Naive B cell (primary cell): ENCODE measurements at regions not wholly inside any gene's neighbourhood (a gene's known extent, or its start where the extent isn't known, plus 50 kb on each side); places are given as distances from the start of the nearest gene placed in this dataset.

Experiments used
- ATAC-seq, 2 donors: fragments of 150-1000 bp; cut with Tn5 transposase; 2 replicates each; pipeline ENCODE4 v1.10.0; 2021; ENCODE audit warnings: low read depth in 2 of 2, mild to moderate bottlenecking in 2 of 2, moderate library complexity in 2 of 2
- DNase-seq: peaks from one replicate; pipeline ENCODE4 v3.0.0; 2022
- H3K27ac Mint-ChIP-seq, 6 donors: one replicate each; pipeline ENCODE4 v1.8.0; 2020 to 2022; ENCODE audit warnings: mild to moderate bottlenecking in 6 of 6, mixed read lengths in 6 of 6, moderate library complexity in 5 of 6, inconsistent platforms in 2 of 6
- H3K27me3 Mint-ChIP-seq, 3 donors: one replicate each; pipeline ENCODE4 v1.8.0; 2021 to 2022; ENCODE audit warnings: mixed read lengths in 3 of 3, mild to moderate bottlenecking in 1 of 3
- H3K36me3 Mint-ChIP-seq, 2 donors: one replicate each; pipeline ENCODE4 v1.8.0; 2020 to 2022; ENCODE audit warnings: mixed read lengths in 2 of 2, inconsistent platforms in 1 of 2, mild to moderate bottlenecking in 1 of 2
- H3K4me1 Mint-ChIP-seq, 3 donors: one replicate each; pipeline ENCODE4 v1.8.0; 2020 to 2022; ENCODE audit warnings: mixed read lengths in 3 of 3, inconsistent platforms in 1 of 3, mild to moderate bottlenecking in 1 of 3, moderate library complexity in 1 of 3
- H3K4me3 Mint-ChIP-seq, 8 donors: one replicate each; pipeline ENCODE4 v1.8.0; 2020 to 2022; ENCODE audit warnings: mild to moderate bottlenecking in 8 of 8, mixed read lengths in 8 of 8, moderate library complexity in 8 of 8, inconsistent platforms in 2 of 8
- H3K9me3 Mint-ChIP-seq, 7 donors: one replicate each; pipeline ENCODE4 v1.8.0; 2020 to 2022; ENCODE audit warnings: mixed read lengths in 7 of 7, mild to moderate bottlenecking in 5 of 7, inconsistent platforms in 2 of 7, moderate library complexity in 1 of 7

GRCh38 chr1:187114792-187115191 lies 286.0 kb downstream of the PLA2G4A start:
- H3K9me3 Mint-ChIP-seq, result peaks cover 0 to 7% (median 0%) of the 10 kb centered on the region in 7 donors
- no peak overlapping the region for H3K27ac Mint-ChIP-seq
- H3K27me3 Mint-ChIP-seq, result no peaks in the 10 kb centered on the region
- ATAC-seq (no peak), DNase-seq (no peak)
- no peaks in the 10 kb centered on the region for H3K4me1 Mint-ChIP-seq
- no peak overlapping the region for H3K4me3 Mint-ChIP-seq
- H3K36me3 Mint-ChIP-seq, result no peaks in the 10 kb centered on the region

GRCh38 chr1:187121661-187122060 lies 292.9 kb downstream of the PLA2G4A start:
- Mint-ChIP-seq H3K36me3 (no peaks in the 10 kb centered on the region), H3K27me3 (no peaks in the 10 kb centered on the region), H3K27ac (no peak overlapping the region), H3K4me3 (no peak overlapping the region), H3K4me1 (no peaks in the 10 kb centered on the region), H3K9me3 (peaks cover 0 to 7% (median 4%) of the 10 kb centered on the region in 7 donors)
- ATAC-seq, result no peak
- DNase-seq, result no peak

- Mint-ChIP-seq H3K27ac (no peak overlapping the region), H3K9me3 (peaks cover 0 to 7% (median 4%) of the 10 kb centered on the region in 7 donors), H3K4me3 (no peak overlapping the region), H3K4me1 (no peaks in the 10 kb centered on the region), H3K36me3 (no peaks in the 10 kb centered on the region), H3K27me3 (no peaks in the 10 kb centered on the region)
- ATAC-seq (no peak), DNase-seq (no peak)
Observed at GRCh38 chr1:187122566-187122965, 293.8 kb downstream of the PLA2G4A start.

- ATAC-seq (no peak), DNase-seq (no peak)
- H3K27ac Mint-ChIP-seq, result no peak overlapping the region
- peaks cover 0 to 20% (median 2%) of the 10 kb centered on the region in 7 donors for H3K9me3 Mint-ChIP-seq
- H3K4me3 Mint-ChIP-seq, result no peak overlapping the region
- H3K36me3 Mint-ChIP-seq, result no peaks in the 10 kb centered on the region
- no peaks in the 10 kb centered on the region for H3K4me1 Mint-ChIP-seq
- H3K27me3 Mint-ChIP-seq, result no peaks in the 10 kb centered on the region
Observed at GRCh38 chr1:187129132-187129531, 300.4 kb downstream of the PLA2G4A start.

GRCh38 chr1:187143783-187144182 lies 315.0 kb downstream of the PLA2G4A start:
- Mint-ChIP-seq H3K4me3 (no peak overlapping the region), H3K36me3 (no peaks in the 10 kb centered on the region), H3K4me1 (no peaks in the 10 kb centered on the region), H3K27ac (peak overlapping the region in 1 of 6 donors; percentile 13), H3K27me3 (no peaks in the 10 kb centered on the region), H3K9me3 (peaks cover 3 to 20% (median 15%) of the 10 kb centered on the region in 7 donors)
- ATAC-seq (no peak), DNase-seq (no peak)

GRCh38 chr1:187146388-187146787 lies 317.6 kb downstream of the PLA2G4A start:
- no peaks in the 10 kb centered on the region for H3K27me3 Mint-ChIP-seq
- DNase-seq (no peak), ATAC-seq (no peak)
- no peaks in the 10 kb centered on the region for H3K36me3 Mint-ChIP-seq
- no peak overlapping the region for H3K27ac Mint-ChIP-seq
- no peak overlapping the region for H3K4me3 Mint-ChIP-seq
- H3K4me1 Mint-ChIP-seq, result no peaks in the 10 kb centered on the region
- H3K9me3 Mint-ChIP-seq, result peaks cover 4 to 24% (median 13%) of the 10 kb centered on the region in 7 donors

GRCh38 chr1:187151555-187151954 lies 322.8 kb downstream of the PLA2G4A start:
- no peaks in the 10 kb centered on the region for H3K36me3 Mint-ChIP-seq
- H3K9me3 Mint-ChIP-seq, result peaks cover 16 to 52% (median 28%) of the 10 kb centered on the region in 7 donors
- no peaks in the 10 kb centered on the region for H3K27me3 Mint-ChIP-seq
- H3K4me3 Mint-ChIP-seq, result no peak overlapping the region
- H3K27ac Mint-ChIP-seq, result no peak overlapping the region
- DNase-seq (no peak), ATAC-seq (no peak)
- no peaks in the 10 kb centered on the region for H3K4me1 Mint-ChIP-seq

- Mint-ChIP-seq H3K27me3 (no peaks in the 10 kb centered on the region), H3K27ac (no peak overlapping the region), H3K36me3 (no peaks in the 10 kb centered on the region), H3K9me3 (peaks cover 16 to 49% (median 20%) of the 10 kb centered on the region in 7 donors), H3K4me1 (no peaks in the 10 kb centered on the region), H3K4me3 (no peak overlapping the region)
- DNase-seq (no peak), ATAC-seq (no peak)
Observed at GRCh38 chr1:187153047-187153446, 324.3 kb downstream of the PLA2G4A start.

GRCh38 chr1:187157115-187157514 lies 328.4 kb downstream of the PLA2G4A start:
- Mint-ChIP-seq H3K27ac (no peak overlapping the region), H3K36me3 (no peaks in the 10 kb centered on the region), H3K4me1 (no peaks in the 10 kb centered on the region), H3K27me3 (no peaks in the 10 kb centered on the region), H3K9me3 (peaks cover 9 to 20% (median 12%) of the 10 kb centered on the region in 7 donors), H3K4me3 (no peak overlapping the region)
- DNase-seq (no peak), ATAC-seq (no peak)

GRCh38 chr1:187157552-187157951 lies 328.8 kb downstream of the PLA2G4A start:
- Mint-ChIP-seq H3K9me3 (peaks cover 7 to 16% (median 10%) of the 10 kb centered on the region in 7 donors), H3K36me3 (no peaks in the 10 kb centered on the region), H3K4me3 (no peak overlapping the region), H3K4me1 (no peaks in the 10 kb centered on the region), H3K27ac (peak overlapping the region in 1 of 6 donors; percentile 44), H3K27me3 (no peaks in the 10 kb centered on the region)
- ATAC-seq (no peak), DNase-seq (no peak)

GRCh38 chr1:187167555-187167954 lies 338.8 kb downstream of the PLA2G4A start:
- DNase-seq, result no peak
- no peaks in the 10 kb centered on the region for H3K36me3 Mint-ChIP-seq
- ATAC-seq, result no peak
- H3K27ac Mint-ChIP-seq, result no peak overlapping the region
- no peaks in the 10 kb centered on the region for H3K27me3 Mint-ChIP-seq
- no peak overlapping the region for H3K4me3 Mint-ChIP-seq
- no peaks in the 10 kb centered on the region for H3K4me1 Mint-ChIP-seq
- peaks cover 0 to 12% (median 9%) of the 10 kb centered on the region in 7 donors for H3K9me3 Mint-ChIP-seq

- no peaks in the 10 kb centered on the region for H3K36me3 Mint-ChIP-seq
- H3K9me3 Mint-ChIP-seq, result peaks cover 0 to 13% (median 5%) of the 10 kb centered on the region in 7 donors
- H3K27me3 Mint-ChIP-seq, result no peaks in the 10 kb centered on the region
- H3K27ac Mint-ChIP-seq, result no peak overlapping the region
- no peak for ATAC-seq
- no peak overlapping the region for H3K4me3 Mint-ChIP-seq
- H3K4me1 Mint-ChIP-seq, result no peaks in the 10 kb centered on the region
- no peak for DNase-seq
Observed at GRCh38 chr1:187168297-187168696, 339.5 kb downstream of the PLA2G4A start.

- ATAC-seq (no peak), DNase-seq (no peak)
- Mint-ChIP-seq H3K27me3 (no peaks in the 10 kb centered on the region), H3K36me3 (peaks cover 0 to 6% of the 10 kb centered on the region in 2 donors), H3K4me1 (no peaks in the 10 kb centered on the region), H3K9me3 (peaks cover 0 to 34% (median 18%) of the 10 kb centered on the region in 7 donors), H3K4me3 (no peak overlapping the region), H3K27ac (no peak overlapping the region)
Observed at GRCh38 chr1:187185389-187185788, 356.6 kb downstream of the PLA2G4A start.

- Mint-ChIP-seq H3K27me3 (no peaks in the 10 kb centered on the region), H3K4me3 (no peak overlapping the region), H3K36me3 (no peaks in the 10 kb centered on the region), H3K27ac (no peak overlapping the region), H3K4me1 (no peaks in the 10 kb centered on the region), H3K9me3 (peaks cover 0 to 14% (median 8%) of the 10 kb centered on the region in 7 donors)
- DNase-seq, result no peak
- ATAC-seq, result no peak
Observed at GRCh38 chr1:187197685-187198084, 368.9 kb downstream of the PLA2G4A start.

- Mint-ChIP-seq H3K27ac (no peak overlapping the region), H3K4me1 (no peaks in the 10 kb centered on the region), H3K4me3 (no peak overlapping the region), H3K9me3 (peaks cover 0 to 15% (median 4%) of the 10 kb centered on the region in 7 donors), H3K36me3 (no peaks in the 10 kb centered on the region), H3K27me3 (no peaks in the 10 kb centered on the region)
- no peak for ATAC-seq
- DNase-seq, result no peak
Observed at GRCh38 chr1:187203257-187203656, 374.5 kb downstream of the PLA2G4A start.
